ENCODE measurements at regions not wholly inside any gene's neighbourhood (a gene's known extent, or its start where the extent isn't known, plus 50 kb on each side); places are given as distances from the start of the nearest gene placed in this dataset.

- no peak overlapping the region for H3K4me3 ChIP-seq (ENCODE audit: low read depth, low read length)
- TF ChIP-seq CTCF (IDR thresholded peaks at IDR 0.05; ENCODE audit: borderline replicate concordance, insufficient read depth, low read depth, low read length), result no peak
Observed at GRCh38 chr3:106755336-106755735, 621.9 kb upstream of the CCDC54 start.

GRCh38 chr3:106756901-106757300 lies 620.3 kb upstream of the CCDC54 start:
- H3K4me3 ChIP-seq (ENCODE audit: low read depth, low read length), result no peak overlapping the region
- TF ChIP-seq CTCF (IDR thresholded peaks at IDR 0.05; ENCODE audit: borderline replicate concordance, insufficient read depth, low read depth, low read length), result no peak

GRCh38 chr3:106758459-106758858 lies 618.8 kb upstream of the CCDC54 start:
- no peak overlapping the region for H3K4me3 ChIP-seq (ENCODE audit: low read depth, low read length)
- no peak for TF ChIP-seq CTCF (IDR thresholded peaks at IDR 0.05; ENCODE audit: borderline replicate concordance, insufficient read depth, low read depth, low read length)

GRCh38 chr3:106759731-106760130 lies 617.5 kb upstream of the CCDC54 start:
- TF ChIP-seq CTCF (IDR thresholded peaks at IDR 0.05; ENCODE audit: borderline replicate concordance, insufficient read depth, low read depth, low read length), result no peak
- no peak overlapping the region for H3K4me3 ChIP-seq (ENCODE audit: low read depth, low read length)

GRCh38 chr3:106765342-106765741 lies 611.9 kb upstream of the CCDC54 start:
- no peak overlapping the region for H3K4me3 ChIP-seq (ENCODE audit: low read depth, low read length)
- no peak for TF ChIP-seq CTCF (IDR thresholded peaks at IDR 0.05; ENCODE audit: borderline replicate concordance, insufficient read depth, low read depth, low read length)

- no peak overlapping the region for H3K4me3 ChIP-seq (ENCODE audit: low read depth, low read length)
- no peak for TF ChIP-seq CTCF (IDR thresholded peaks at IDR 0.05; ENCODE audit: borderline replicate concordance, insufficient read depth, low read depth, low read length)
Observed at GRCh38 chr3:106768941-106769480, 608.2 kb upstream of the CCDC54 start.

- no peak overlapping the region for H3K4me3 ChIP-seq (ENCODE audit: low read depth, low read length)
- TF ChIP-seq CTCF (IDR thresholded peaks at IDR 0.05; ENCODE audit: borderline replicate concordance, insufficient read depth, low read depth, low read length), result no peak
Observed at GRCh38 chr3:106773795-106774194, 603.4 kb upstream of the CCDC54 start.
